GM12872 (cell line): ENCODE measurements at regions not wholly inside any gene's neighbourhood (a gene's known extent, or its start where the extent isn't known, plus 50 kb on each side); places are given as distances from the start of the nearest gene placed in this dataset.

Source experiments
- TF ChIP-seq, protein P1 (sequence below): IDR thresholded peaks from 3 replicates; pipeline ENCODE4 v1.5.1; 2011; ENCODE audit warnings: low read depth, mild to moderate bottlenecking, low read length, moderate library complexity; ENCODE audit not compliant: insufficient read depth

DNA sequence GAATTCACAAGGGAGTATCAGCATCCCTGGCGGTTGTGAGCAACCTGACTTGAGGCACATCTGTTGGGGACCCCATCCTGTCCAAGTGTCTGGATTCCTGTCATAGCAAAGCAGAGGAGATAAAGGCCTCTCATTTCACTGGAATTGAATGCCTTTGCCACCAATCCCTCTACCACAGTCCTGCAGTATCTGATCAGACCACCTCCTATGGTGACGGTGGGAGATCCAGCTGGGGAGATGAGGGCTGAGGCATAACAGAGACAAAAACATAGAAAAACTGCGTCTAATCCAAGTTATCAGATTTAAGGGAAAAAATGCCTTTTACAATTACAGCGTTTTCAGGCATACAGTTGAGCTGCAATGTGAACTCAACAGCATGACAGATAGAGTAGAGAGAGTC is 160.7 kb upstream of the TRPC7 start:
- TF ChIP-seq, protein P1, sequence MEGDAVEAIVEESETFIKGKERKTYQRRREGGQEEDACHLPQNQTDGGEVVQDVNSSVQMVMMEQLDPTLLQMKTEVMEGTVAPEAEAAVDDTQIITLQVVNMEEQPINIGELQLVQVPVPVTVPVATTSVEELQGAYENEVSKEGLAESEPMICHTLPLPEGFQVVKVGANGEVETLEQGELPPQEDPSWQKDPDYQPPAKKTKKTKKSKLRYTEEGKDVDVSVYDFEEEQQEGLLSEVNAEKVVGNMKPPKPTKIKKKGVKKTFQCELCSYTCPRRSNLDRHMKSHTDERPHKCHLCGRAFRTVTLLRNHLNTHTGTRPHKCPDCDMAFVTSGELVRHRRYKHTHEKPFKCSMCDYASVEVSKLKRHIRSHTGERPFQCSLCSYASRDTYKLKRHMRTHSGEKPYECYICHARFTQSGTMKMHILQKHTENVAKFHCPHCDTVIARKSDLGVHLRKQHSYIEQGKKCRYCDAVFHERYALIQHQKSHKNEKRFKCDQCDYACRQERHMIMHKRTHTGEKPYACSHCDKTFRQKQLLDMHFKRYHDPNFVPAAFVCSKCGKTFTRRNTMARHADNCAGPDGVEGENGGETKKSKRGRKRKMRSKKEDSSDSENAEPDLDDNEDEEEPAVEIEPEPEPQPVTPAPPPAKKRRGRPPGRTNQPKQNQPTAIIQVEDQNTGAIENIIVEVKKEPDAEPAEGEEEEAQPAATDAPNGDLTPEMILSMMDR = no peak

DNA sequence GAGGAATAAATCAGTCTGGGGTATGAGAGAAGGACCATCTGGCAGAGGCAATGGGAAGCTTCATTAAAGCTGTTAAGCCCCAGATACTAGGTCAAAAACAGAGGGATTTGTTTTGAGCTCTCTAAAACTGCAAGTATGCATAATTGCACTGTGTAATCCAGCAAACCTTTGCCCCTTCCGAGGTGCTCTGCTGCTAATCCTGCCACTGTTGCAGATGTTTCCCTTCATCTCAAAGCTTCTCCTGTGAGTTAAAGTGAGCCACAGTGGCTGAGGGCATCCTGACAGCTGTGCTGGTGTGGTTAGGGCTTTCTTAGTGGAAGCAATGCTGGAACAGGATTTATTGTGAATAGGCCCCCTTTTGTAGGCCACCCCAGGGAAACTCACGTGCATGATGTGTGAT is 160.3 kb upstream of the TRPC7 start:
- TF ChIP-seq, protein P1 = no peak

DNA sequence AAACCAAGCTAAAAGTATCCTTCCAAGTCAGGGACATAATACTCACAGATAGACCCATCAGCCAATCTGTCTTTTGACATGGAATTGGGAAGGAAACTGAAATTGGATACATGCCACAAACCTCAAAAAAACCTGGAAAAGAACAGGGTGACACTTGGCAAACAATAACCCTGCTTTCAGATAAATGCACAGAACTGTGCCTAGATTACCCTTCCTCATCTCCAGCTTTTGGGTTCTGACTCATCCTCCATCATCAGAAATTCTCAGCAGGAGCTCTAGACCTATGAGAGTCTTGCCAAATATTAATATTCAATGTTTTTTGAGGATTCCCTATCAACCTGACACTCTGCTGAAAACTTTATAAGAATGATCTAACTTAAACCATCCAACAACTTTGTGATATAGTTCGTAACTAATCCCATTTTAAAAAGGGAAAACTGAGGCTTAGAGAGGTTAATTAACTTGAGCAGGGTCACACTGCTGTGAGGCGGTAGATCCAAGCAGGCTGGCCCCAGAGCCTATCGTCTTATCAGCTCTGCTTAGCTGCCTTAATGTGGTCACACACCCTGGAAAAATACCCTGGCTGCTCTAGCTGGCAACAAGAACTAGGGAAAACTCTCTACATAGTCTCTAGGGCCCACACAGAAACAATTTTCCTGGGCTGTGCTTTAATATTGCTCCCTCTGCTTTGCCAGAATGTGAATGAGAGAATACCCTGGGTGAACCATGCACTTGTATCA is 157.0 kb upstream of the TRPC7 start:
- TF ChIP-seq, protein P1 = no peak

DNA sequence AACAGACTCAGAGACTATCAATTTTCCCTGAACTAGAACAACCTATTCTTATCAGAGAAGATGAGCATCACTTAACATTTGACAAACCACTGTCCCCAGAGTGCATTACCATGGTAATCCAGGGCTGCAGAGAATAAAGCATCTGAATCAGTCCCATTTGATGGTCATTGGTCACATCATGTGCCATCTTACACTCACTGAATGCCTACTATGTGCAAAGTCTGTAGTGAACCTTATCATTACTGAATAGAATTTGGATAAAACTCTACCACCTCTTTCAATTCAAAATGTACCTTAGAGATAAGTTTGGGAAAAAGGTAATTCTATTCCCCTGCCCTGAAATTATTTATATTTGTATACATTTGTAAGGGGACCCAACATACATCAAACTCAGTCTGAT is 156.4 kb upstream of the TRPC7 start:
- TF ChIP-seq, protein P1 = no peak

DNA sequence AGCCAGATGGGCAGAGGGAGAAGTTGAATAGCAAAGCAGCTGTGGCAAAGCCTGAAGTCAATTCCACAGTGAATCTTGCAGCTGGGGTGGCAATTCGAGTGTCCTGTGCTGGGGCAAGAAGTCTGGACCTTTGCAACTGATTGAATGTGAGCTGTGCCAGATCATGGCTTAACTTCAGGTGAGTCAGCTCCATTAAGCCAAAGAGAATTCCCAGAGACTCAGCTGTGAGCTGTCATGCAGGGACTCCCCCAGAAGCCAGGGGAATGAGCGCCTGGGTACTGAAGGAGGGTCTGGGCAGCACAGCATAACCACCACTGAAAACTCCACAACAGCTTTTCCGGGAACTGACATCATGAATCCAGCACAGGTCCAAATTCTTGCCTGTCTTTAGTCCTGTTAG is 153.5 kb upstream of the TRPC7 start:
- TF ChIP-seq, protein P1 = no peak

DNA sequence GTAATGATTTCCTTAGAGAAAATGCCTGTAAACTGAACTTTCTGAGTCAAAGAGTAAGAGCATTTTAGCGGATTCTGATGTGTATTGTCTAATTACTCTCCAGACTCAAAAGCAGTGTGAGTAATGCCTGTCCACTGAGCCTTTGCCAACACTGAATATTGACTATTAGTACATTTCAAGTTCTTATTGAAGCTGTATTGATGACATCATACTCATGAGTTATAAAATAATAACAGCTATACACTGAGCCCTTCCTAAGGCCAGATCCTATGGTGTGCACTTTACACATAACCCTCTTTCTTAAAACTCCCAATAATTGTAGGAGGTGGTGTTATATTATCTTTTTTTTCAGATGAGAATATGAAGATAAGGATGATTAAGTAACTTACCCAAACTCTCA is 152.8 kb upstream of the TRPC7 start:
- TF ChIP-seq, protein P1 = no peak

DNA sequence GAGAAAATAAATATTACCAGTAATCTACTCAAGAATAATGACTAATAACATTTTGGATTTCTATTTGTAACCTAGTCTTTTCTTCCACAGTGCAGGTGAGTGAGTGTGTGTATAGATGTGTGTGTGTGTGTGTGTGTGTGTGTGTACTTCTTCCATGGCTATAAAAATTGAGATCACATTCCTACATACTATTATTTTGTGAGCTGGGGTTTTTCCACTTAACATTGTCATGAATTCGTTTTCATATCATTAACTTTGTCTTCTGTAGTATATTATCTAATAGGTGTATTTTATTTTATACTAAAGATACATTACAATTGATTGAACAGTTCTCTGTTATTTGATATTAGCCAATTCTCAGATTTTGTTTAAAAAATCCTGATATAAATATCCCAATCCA is 152.4 kb upstream of the TRPC7 start:
- TF ChIP-seq, protein P1 = no peak
